HG03378 (cell line): ENCODE measurements at regions not wholly inside any gene's neighbourhood (a gene's known extent, or its start where the extent isn't known, plus 50 kb on each side); places are given as distances from the start of the nearest gene placed in this dataset.

ENCODE experiments used
- ATAC-seq: cut with Tn5 transposase; IDR thresholded peaks from one replicate; pipeline ENCODE4 v1.9.1; 2021; ENCODE audit warnings: mild to moderate bottlenecking, moderate library complexity; ENCODE audit not compliant: unreplicated experiment

DNA sequence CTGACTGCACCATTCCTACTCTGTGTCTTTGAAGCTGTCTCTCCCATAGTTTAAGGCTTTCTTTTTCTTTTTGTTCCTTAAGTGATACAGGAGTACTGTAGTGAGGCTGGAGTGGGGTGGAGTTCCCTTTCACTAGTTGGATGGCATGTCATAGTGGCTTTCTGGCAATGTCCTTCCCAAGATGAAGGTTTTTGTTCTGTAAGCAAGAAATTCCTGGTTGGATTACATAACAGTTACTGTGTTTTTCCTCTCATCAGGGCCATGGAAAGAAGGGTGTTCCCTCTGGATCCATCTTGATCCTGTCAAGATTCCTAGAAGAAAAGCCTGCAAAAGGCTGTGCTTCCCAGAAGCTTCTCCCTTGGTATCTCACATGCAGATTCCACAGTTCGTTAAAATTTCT, 84.2 kb downstream of the ACKR3 start:
- ATAC-seq, result no peak

GRCh38 chr2:236654496-236654895, 84.9 kb downstream of the ACKR3 start:
- no peak for ATAC-seq

DNA sequence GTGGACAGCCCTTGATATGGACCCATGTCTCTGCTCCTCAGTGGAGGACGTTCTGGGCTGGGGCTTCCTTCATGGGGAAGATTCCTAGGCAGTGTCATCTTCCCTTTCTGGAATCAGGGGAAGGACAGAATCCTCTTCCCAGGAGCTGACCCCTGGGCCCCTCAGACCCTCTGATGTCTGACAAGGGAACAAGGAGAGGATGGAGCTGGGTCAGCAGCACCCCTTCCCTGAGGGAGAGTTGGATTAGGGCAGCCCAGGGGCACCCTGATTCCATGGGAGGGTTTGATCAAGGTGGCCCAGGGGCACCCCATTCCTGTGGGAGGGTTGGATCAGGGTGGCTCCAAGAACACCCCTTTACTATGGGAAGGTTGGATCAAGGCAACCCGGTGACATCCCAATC, 86.5 kb downstream of the ACKR3 start:
- ATAC-seq, result no peak

DNA sequence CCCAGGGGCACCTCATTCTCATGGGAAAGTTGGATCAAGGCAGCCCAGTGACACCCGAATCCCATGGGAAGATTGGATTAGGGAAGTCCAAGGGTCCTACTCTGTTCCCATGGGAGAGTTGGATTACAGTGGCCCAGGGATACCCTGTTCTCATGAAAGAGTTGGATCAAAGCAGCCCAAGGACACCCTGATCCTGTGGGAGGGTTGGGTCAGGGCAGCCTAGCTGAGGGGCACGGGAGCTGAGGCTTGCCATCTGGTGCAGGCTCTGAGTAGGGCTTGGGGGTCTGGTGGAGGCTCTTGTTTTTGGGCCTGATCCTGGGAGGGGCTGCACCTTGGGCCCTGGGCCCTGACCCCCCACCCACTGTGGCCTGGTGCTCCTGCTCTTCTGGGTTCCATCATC, 87.1 kb downstream of the ACKR3 start:
- no peak for ATAC-seq

- no peak for ATAC-seq
Observed at GRCh38 chr2:236657215-236657614, 87.6 kb downstream of the ACKR3 start.

DNA sequence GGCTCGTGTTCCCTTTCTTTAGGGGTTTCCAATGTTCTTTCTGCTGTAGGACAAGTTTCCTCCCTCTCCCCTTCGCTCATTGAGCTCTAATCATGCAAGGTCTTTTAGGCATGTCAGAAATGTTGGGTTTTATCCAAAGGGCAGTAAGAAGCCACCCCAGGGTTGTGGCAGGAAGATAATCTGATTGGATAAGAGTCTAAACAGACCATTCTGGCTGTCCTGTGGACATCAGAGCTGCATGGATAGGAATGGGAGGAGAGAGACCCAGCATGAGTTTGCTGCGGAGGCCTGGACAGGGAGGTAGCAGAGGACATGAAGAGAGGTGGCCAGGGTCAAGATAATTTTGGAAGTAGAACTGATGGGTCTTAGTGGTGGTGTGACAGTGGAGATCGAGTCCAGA, 88.2 kb downstream of the ACKR3 start:
- ATAC-seq, result no peak

GRCh38 chr2:236658974-236659757, 89.5 kb downstream of the ACKR3 start:
- no peak for ATAC-seq

DNA sequence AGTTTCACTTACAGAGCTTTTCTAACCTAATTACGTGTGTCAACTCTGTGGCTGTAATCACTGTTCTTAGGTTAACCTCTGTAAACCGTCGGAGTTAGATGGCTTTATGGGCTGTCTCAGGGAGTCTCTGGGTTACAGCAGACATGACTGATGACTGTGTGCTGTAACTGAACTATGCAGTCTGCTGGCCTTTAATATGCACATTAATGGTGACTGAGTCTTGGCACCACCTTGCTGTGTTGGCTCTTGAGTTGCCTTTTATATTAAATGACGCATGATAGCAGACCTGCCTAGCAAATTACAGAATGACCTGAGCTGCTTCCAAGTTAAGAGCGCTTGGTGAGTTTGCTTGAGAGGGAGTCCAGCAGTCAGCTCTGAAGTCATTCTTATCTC, 90.1 kb downstream of the ACKR3 start:
- no peak for ATAC-seq

DNA sequence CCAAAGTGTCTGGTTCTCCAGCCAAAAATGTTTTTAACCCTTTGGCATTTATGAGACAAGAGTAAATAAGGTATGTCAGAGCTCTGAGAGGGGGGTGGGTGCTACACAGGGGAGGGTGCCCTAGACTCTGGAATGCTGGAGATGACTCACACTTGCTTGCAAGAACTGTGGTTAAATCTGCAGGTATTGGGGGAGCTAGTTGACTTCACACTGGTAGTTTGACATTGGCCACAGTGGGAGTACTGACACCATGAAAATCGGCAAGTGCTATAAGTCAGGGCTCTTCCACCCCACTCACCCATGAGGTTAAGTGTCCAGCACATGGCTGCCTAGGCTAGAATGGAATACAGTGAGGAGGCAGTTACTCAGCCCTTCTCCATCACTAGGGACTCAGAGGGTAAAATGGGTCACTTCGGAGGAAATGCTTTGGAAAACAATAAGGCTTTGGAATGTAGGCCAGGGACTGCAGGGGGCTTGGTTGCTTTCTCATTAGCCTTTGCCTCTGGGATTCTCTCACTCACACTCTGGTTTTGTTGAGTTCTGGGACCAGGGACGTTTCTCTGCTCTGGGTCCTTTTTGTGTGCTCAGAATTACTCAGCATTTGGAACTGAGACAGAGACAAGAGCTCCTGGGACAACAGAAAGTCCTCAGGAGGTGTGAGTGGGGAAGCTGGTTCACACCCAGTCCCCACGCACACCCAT, 91.6 kb downstream of the ACKR3 start:
- no peak for ATAC-seq

GRCh38 chr2:236661762-236662110, 92.1 kb downstream of the ACKR3 start:
- ATAC-seq, result no peak

DNA sequence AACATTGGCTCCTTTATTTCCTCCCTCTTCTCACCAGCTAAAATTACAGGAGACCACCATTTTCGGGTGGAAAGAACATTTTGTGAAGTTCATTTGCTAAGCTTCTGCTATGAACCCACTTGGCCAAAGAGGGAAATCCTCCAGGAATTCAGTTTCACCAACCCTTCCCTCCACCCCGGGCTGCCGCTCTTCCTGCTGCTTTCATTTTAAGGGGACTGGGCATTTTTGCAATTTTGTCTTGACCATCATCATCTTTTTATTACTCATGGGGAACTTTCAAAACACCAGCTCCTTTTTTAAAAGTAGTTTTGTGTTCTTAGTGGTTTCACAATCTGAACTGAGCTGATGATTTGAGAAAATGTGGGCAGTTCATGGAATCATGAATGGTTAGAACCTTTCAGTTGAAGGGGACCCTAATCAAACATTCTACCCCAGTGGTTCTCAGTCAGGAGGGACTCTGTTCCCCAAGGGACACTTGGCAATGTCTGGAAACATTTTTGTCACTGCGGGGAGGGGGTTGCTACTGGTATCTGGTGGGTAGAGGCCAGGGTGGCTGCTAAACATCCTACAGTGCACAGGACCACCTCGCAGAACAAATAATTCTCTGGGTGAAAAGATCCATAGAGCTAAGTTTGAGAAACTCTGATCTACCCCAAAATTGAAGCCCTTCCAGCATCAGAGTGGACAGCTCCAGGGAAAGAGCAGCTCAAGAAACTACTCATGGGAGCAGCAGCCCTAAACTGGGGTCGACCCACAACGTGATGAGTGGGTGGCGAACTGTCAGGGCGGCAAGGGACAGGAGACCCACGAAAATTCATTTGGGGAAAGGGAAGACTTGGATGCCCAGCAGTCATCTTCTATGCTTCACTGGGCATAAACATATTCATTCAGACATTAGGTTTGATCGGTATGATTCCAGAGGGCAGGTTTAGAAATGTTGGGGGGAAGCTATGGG, 92.9 kb downstream of the ACKR3 start:
- no peak for ATAC-seq

GRCh38 chr2:236663287-236664101, 93.9 kb downstream of the ACKR3 start:
- no peak for ATAC-seq

GRCh38 chr2:236664136-236664535, 94.5 kb downstream of the ACKR3 start:
- ATAC-seq, result no peak

GRCh38 chr2:236665101-236665500, 95.5 kb downstream of the ACKR3 start:
- no peak for ATAC-seq

GRCh38 chr2:236665572-236666118, 96.0 kb downstream of the ACKR3 start:
- ATAC-seq, result no peak

DNA sequence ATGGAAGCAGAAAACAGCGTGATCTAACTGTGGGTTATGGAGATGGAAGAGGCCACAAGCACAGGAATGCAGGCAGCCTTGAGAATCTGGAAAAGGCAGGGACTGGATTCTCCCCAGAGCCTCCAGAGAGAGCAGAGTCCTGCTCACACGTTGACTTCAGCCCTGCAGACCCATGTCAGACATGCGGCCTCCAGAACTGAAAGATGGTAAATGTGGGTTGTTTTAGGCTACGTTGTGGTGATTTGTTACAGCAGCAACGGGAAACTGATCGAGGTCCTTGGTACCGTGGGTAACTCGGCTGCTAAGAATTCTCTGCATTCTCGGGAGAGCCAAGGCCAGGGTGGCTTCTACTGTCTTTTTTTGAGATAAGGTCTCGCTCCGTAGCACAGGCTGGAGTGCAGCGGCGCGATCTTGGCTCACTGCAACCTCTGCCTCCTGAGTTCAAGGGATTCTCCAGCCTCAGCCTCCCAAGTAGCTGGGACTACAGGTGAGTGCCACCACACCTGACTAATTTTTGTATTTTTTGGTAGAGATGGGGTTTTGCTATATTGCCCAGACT, 97.1 kb downstream of the ACKR3 start:
- ATAC-seq, result no peak

DNA sequence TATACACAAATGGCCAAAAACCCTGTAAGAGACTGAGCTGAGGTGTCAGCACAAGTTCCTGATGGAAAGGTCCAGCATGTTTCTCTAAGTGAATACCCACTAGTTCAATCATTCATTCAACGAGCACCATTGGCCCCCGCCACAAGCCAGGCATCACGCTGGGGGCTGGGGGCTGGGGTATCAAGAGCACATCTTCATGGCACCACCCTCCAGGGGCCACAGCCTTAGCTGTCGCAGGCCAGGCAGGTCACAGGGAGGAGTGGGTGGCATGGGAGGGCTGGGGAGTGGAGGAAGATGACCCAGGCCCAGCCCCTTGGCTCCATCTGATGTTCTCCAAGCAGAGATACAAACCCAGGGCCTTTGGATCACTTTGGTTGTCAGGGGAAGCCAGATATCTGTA, 97.9 kb downstream of the ACKR3 start:
- ATAC-seq, result no peak

DNA sequence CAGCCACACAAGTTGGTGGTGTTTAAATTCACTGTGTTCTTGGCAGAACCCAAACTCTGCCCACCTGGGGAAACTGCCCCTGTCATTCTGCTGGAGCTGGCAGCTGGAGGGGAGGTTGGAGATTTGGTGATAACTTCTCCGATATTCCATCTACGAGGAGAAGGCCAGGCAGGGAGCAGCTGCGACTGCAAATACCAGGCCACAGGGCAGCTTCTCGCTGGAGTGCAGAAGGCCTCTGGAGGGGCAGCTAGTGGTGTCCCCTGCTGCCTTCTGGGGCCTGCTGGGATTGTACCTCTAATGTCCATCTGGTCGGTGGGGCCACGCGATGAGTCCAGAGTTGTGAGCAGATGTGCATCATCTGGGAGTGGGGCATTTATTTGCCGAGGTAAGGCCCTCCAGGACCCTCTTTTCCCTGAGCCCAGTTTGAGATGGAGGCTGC, 98.9 kb downstream of the ACKR3 start:
- no peak for ATAC-seq

DNA sequence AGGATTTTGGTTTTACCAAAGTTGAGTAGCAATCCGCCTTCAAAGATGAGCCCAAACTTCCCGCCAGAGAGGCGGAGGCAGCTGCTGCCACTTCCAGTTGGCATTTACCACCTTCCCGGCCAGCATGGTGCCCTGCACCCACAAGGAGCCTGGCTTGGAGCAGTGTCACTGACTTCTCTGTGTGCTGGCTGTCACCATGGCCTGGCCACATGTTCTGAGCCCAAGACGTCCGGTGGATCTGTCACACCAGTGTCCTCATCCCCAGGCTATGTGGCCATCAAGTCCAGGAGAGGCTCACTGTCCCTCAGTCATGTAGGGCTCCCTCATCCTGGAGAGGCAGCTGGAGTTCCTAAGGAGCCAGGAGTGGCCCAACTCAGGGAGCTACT, 100.6 kb downstream of the ACKR3 start:
- ATAC-seq, result no peak
